Breast epithelium (tissue), 4 donors: ENCODE measurements at regions not wholly inside any gene's neighbourhood (a gene's known extent, or its start where the extent isn't known, plus 50 kb on each side); places are given as distances from the start of the nearest gene placed in this dataset.

Experiments
- DNase-seq, 2 donors: peaks; one replicate each; pipeline ENCODE4 v3.0.0-alpha.2; 2019; ENCODE audit warnings: low spot score in 2 of 2
- H3K27ac ChIP-seq, 2 donors: fragments of 200-600 bp; sonication (generic) in 1 of 2; one replicate each; pipeline ENCODE4 v1.5.1; 2016 to 2019; ENCODE audit warnings: mild to moderate bottlenecking in 1 of 2
- H3K27me3 ChIP-seq, 2 donors: fragments of 200-600 bp; sonication (generic) in 1 of 2; one replicate each; pipeline versions ENCODE4 v1.5.1 to v1.6.0; 2017 to 2019; ENCODE audit warnings: control low read depth in 1 of 2, mild to moderate bottlenecking in 1 of 2
- H3K36me3 ChIP-seq: fragments of 200-600 bp; one replicate; pipeline ENCODE4 v1.5.1; 2019
- H3K4me1 ChIP-seq, 2 donors: fragments of 200-600 bp; sonication (generic); one replicate each; pipeline ENCODE4 v1.5.1; 2016 to 2019; ENCODE audit warnings: control low read depth in 1 of 2
- H3K4me3 ChIP-seq, 3 donors: fragments of 200-600 bp; sonication (generic); 1 replicate in 2 of 3; 2 replicates in 1 of 3; pipeline ENCODE4 v1.5.1; 2016 to 2019; ENCODE audit warnings: mild to moderate bottlenecking in 3 of 3, moderate library complexity in 2 of 3
- H3K9me3 ChIP-seq, 2 donors: fragments of 200-600 bp; sonication (generic) in 1 of 2; one replicate each; pipeline ENCODE4 v1.5.1; 2016 to 2019; ENCODE audit warnings: control low read depth in 1 of 2
- POLR2A ChIP-seq: fragments of 450-650 bp; IDR thresholded peaks from one replicate; pipeline ENCODE4 v1.6.1; 2016; ENCODE audit warnings: antibody characterized with exemption, mild to moderate bottlenecking, moderate library complexity
- POLR2AphosphoS5 ChIP-seq, 3 donors: sonication (generic); formaldehyde crosslinking; IDR thresholded peaks; one replicate each; pipeline ENCODE4 v1.6.1; 2017; ENCODE audit warnings: antibody characterized with exemption in 3 of 3
- intact Hi-C: fragments of 100-400 bp; cut with DNase I; formaldehyde crosslinking; loops from one replicate; pipeline ENCODE4 v1.15.1; 2023; ENCODE audit warnings: low total_unique reads
- TF ChIP-seq, protein P1 (sequence below), 3 donors: fragments of 450-650 bp; IDR thresholded peaks; one replicate each; pipeline ENCODE4 v1.5.1; 2016 to 2017; ENCODE audit warnings: antibody characterized with exemption in 3 of 3, mild to moderate bottlenecking in 3 of 3, moderate library complexity in 3 of 3

- intact Hi-C loops = no loop called here
- no peak overlapping the region for H3K27ac ChIP-seq
- no peaks in the 10 kb centered on the region for H3K27me3 ChIP-seq
- no peaks in the 10 kb centered on the region for H3K36me3 ChIP-seq
- no peaks in the 10 kb centered on the region for H3K4me1 ChIP-seq
- TF ChIP-seq POLR2A (no peak), POLR2AphosphoS5 (IDR thresholded peaks at IDR 0.05) (no peak)
- TF ChIP-seq, protein P1, sequence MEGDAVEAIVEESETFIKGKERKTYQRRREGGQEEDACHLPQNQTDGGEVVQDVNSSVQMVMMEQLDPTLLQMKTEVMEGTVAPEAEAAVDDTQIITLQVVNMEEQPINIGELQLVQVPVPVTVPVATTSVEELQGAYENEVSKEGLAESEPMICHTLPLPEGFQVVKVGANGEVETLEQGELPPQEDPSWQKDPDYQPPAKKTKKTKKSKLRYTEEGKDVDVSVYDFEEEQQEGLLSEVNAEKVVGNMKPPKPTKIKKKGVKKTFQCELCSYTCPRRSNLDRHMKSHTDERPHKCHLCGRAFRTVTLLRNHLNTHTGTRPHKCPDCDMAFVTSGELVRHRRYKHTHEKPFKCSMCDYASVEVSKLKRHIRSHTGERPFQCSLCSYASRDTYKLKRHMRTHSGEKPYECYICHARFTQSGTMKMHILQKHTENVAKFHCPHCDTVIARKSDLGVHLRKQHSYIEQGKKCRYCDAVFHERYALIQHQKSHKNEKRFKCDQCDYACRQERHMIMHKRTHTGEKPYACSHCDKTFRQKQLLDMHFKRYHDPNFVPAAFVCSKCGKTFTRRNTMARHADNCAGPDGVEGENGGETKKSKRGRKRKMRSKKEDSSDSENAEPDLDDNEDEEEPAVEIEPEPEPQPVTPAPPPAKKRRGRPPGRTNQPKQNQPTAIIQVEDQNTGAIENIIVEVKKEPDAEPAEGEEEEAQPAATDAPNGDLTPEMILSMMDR (IDR thresholded peaks at IDR 0.05) = no peak
- H3K4me3 ChIP-seq = no peak overlapping the region
- no peak for DNase-seq
- H3K9me3 ChIP-seq = no peaks in the 10 kb centered on the region
Observed at GRCh38 chr10:78169214-78169613, 135.6 kb downstream of the RPS24 start.

- TF ChIP-seq POLR2AphosphoS5 (IDR thresholded peaks at IDR 0.05) = no peak
- TF ChIP-seq, protein P1 (IDR thresholded peaks at IDR 0.05) = no peak
- no peak for TF ChIP-seq POLR2A
- Histone ChIP-seq H3K4me3 (no peak overlapping the region), H3K27me3 (no peaks in the 10 kb centered on the region), H3K27ac (no peak overlapping the region), H3K4me1 (no peaks in the 10 kb centered on the region), H3K36me3 (no peaks in the 10 kb centered on the region), H3K9me3 (no peaks in the 10 kb centered on the region)
- intact Hi-C loops = no loop called here
- no peak for DNase-seq
Observed at GRCh38 chr10:78170026-78170475, 136.4 kb downstream of the RPS24 start.

DNA sequence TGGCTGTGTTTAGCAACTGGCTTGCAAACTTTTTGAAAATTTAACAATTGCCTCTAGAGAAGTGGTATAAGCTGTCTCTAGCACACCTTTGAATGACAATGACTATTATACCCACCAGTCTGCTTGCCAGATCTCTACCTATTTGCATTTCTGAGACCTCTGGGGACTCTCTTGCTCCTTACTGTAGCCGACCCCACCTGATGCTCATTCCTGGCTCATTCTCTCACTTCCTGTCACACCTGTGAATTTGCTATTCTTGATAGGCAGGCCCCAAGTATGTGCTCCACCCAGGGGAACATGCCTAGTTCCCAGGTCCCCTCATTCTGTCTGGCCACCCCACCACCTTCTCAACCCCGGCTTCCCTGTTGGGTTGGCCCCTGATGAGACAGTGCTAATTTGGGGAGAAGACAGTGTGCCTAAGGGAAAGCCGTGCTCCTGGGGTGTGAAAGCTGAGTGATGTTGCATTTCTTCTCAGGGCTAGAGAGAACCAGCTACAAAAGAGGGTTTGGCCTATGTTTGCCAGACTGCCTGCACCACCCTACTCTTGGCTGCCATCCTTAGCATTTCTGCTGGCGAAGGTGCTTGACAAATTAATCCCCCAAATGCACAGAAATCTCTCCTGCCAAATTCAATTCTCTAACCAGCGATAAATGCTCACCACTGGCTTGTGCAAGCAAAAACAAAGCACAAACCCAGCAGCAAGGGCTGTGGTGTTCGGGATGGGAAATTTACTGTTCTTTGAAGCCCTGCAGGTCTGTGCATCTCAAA, 138.2 kb downstream of the RPS24 start:
- TF ChIP-seq POLR2A (no peak), POLR2AphosphoS5 (IDR thresholded peaks at IDR 0.05) (no peak)
- TF ChIP-seq, protein P1 (IDR thresholded peaks at IDR 0.05) = no peak
- no peak for DNase-seq
- no peaks in the 10 kb centered on the region for H3K27me3 ChIP-seq
- H3K36me3 ChIP-seq = no peaks in the 10 kb centered on the region
- intact Hi-C loops = no loop called here
- H3K4me1 ChIP-seq = no peaks in the 10 kb centered on the region
- H3K4me3 ChIP-seq = no peak overlapping the region
- H3K9me3 ChIP-seq = no peaks in the 10 kb centered on the region
- no peak overlapping the region for H3K27ac ChIP-seq

- intact Hi-C loops = no loop called here
- TF ChIP-seq, protein P1 (IDR thresholded peaks at IDR 0.05) = no peak
- TF ChIP-seq POLR2A = no peak
- no peak for TF ChIP-seq POLR2AphosphoS5 (IDR thresholded peaks at IDR 0.05)
- no peak for DNase-seq
- Histone ChIP-seq H3K36me3 (no peaks in the 10 kb centered on the region), H3K9me3 (no peaks in the 10 kb centered on the region), H3K27me3 (no peaks in the 10 kb centered on the region), H3K4me1 (no peaks in the 10 kb centered on the region), H3K4me3 (no peak overlapping the region), H3K27ac (no peak overlapping the region)
Observed at GRCh38 chr10:78173360-78174015, 139.8 kb downstream of the RPS24 start.

DNA sequence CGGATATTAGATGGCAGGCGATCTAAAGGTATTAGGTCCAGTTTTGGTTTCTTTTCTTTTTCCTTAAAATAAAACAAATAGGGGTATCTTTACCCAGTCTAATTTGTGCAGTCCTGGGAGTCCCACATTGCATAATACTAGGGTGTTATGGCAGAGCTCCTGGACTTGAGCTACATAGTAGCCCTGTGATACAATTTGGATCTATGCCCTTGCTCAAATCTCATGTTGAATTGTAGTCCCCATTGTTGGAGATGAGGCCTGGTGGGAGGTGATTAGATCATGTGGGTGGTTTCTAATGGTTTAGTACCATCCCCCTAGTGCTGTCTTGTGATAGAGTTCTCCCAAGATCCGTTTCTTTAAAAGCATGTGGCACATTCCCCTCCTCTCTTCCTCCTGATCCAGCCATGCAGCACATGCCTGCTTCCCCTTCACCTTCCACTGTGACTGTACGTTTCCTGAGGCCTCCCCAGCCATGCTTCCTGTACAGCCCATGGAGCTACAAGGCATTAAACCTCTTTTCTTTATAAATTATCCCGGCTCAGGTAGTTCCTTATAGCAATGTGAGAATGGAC, 141.9 kb downstream of the RPS24 start:
- H3K4me3 ChIP-seq = no peak overlapping the region
- no peaks in the 10 kb centered on the region for H3K27me3 ChIP-seq
- no peaks in the 10 kb centered on the region for H3K4me1 ChIP-seq
- no peaks in the 10 kb centered on the region for H3K36me3 ChIP-seq
- DNase-seq = no peak
- H3K9me3 ChIP-seq = no peaks in the 10 kb centered on the region
- TF ChIP-seq, protein P1 (IDR thresholded peaks at IDR 0.05) = no peak
- TF ChIP-seq POLR2AphosphoS5 (IDR thresholded peaks at IDR 0.05) (no peak), POLR2A (no peak)
- intact Hi-C loops = no loop called here
- no peak overlapping the region for H3K27ac ChIP-seq
